DMS53 (cell line): ENCODE measurements at regions not wholly inside any gene's neighbourhood (a gene's known extent, or its start where the extent isn't known, plus 50 kb on each side); places are given as distances from the start of the nearest gene placed in this dataset.

Source experiments
- DNase-seq: peaks from one replicate; lab custom pipeline; 2025; lab: John Stamatoyannopoulos, UW

DNA sequence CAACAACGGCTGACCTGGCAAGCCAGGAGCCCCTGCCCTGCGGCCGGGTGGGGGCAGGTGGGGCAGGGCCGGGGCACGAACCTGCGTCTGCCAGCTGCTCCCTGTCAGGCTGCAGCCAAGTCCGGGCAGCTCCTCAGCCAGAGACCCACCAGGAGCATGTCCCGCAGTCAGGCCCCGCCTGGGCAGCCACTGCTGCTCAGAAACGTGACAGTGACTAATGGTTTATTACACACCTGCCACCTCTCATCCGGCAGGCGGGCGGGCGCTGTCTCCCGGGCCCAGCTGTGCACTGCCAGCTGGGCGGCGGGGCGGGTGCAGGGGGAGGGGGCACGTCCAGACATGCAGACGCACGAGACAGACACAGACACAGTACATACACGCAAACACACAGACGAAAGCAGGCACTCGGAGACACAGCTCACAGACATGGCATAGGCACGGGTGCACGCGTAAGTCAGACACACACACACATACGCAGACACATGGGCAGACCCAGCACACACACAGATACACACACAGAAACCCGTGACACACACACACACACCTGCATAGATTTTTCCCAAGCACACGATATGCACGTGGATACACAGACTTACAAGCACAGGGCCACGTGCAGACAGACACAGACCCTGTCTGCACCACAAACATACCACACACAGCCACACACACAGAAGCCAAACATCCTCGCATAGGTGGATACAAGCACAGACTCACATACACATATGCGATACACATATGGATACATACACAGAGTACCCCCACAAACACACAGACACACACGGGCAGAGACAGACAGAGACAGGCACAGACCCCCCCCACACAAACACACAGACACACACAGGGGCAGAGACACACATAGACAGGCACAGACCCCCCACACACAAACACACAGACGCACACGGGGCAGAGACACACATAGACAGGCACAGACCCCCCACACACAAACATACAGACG, 248.3 kb upstream of the CIBAR2 start:
- DNase-seq: peak; percentile 98

DNA sequence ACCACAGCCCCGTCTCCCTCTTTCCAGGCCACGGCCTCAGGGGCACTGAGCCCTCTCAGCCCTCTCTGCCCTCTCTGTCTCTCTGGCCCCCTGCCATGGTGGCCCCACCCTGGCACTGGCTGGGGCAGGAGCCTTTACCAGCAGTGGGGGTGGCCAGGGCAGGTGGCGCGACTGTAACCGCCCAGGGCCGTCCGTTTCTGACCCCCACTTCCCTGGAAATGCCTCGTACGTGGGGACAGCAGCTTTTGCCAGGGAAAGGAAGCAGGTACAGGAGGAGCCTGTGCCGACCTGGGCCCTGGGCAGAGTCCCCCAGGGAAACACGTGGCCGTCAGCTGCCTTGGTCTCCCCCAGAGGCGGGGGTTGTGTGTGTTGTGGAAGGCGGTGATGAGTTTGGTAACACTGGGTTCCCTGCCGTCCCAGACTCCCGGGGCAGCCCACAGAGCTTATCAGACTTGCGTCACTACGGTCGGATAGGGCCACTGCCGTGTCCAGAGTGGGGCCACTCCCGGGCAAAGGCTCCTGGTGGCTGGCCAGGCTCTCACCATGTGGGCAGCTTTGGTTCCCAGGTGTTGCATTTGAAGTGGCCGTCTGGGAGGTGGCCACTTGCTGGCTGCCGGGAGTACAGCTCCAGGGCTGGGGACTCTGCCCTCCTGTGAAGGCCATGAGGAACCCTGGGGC, 249.3 kb upstream of the CIBAR2 start:
- peak; percentile 85 for DNase-seq

DNA sequence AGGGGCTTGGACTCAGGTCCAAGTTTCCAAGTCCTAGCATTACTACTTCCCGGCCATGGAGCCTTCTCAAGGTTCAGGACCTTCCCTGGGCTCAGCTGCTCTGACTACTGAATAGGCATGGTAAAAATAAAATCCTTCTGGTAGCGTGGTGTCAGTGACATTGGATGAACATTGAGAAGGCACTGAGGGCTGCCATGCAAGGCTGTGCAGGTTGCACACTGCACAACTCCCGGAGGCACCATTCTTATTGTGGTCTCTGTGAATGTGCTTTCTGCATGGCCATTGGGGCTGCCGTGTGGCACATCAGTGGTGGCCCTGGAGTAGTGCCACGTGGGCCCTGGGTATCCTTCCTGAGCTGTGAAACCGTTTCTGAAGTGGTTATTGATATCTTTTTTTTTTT, 250.2 kb upstream of the CIBAR2 start:
- no peak for DNase-seq

DNA sequence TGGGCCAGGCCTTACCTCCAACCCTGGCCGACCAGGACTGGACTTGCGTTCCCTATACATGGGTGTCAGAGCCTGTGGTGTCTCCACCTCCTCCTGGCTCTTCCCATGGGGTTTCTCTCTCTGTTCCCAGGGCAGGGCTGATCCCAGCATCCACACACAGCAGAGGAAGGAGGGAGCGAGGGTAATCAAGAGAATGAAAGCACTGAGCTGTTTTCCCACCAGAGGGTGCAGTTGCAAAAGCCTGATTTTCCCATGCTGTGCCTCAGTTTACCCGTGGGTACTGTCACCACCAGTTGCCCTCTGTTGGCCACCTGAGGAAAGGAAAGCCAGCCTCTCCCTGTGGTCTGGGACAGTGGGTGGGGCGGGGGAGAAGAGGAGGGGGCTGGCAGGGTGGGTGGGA, 249.7 kb upstream of the GSE1 start:
- DNase-seq: no peak

DNA sequence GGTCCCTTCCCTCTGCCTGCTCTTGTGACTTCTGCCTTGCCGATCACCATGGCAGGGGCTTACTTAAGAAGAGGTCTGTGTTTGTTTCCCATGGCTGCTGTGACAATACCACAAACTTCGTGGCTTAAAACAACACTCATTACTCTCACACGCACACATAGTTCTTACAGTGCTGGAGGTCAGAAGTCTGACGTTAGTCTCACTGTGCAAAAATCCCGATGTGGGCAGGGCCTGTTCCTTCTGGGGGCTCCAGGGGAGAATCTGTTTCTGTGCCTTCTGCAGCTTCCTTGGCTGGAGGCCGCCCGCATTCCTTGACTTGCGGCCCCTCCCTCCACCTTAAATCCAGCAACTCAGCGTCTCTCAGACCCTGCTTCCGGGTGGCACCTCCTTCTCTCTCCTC, 249.2 kb upstream of the GSE1 start:
- no peak for DNase-seq

DNA sequence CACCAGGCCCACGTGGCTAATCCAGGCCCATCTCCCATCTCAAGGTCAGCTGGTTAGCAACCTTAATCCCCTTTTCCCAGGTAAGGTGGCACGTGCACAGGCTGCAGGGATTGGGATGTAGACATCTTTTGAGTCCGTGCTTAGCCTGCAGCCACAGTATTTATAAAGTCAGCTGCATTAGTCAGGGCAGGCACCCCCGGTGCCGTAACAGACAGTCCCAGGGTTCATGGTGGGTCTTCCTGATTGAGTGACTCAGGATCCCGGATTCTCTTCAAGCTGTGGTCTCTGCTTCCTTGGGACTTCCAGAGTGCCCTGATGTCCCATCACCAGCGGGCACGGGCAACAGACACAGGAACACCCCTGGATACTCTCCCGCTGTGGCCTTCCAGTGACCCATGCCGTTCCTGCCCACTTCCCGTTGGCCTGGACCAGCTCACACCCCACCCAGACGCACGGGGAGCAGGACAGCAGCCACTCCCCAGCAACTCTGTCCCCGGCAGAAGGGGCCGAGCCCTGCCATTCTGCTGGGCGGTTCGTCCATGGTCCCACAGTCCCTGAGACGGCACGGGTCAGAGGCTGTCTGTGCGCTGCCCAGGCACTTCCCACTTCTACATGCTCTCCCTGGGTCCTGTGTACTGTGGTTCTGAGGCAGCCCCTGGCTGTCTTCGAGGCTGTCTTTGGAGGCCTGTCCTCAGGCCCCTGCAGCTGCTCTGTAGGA, 248.6 kb upstream of the GSE1 start:
- DNase-seq: no peak

DNA sequence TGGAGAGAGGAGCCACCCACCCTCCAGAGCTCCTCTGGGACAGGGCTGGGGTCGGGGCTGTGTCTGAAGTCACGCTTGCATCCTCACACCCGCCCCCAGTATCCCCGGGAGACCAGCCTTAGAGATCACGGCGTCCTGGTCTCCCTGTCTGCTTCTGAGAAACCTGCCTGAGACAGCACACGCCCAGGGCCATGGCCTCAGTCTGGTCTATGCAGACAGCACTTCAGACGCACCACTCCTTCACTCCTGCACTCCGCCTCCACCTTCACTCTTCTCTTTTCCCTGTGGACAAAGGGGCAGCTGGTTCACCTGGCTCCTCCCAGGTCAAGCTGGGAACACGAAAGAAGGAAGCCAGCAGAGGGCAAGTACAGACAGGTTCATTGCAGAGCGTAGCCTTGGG, 248.0 kb upstream of the GSE1 start:
- DNase-seq: peak; percentile 57

DNA sequence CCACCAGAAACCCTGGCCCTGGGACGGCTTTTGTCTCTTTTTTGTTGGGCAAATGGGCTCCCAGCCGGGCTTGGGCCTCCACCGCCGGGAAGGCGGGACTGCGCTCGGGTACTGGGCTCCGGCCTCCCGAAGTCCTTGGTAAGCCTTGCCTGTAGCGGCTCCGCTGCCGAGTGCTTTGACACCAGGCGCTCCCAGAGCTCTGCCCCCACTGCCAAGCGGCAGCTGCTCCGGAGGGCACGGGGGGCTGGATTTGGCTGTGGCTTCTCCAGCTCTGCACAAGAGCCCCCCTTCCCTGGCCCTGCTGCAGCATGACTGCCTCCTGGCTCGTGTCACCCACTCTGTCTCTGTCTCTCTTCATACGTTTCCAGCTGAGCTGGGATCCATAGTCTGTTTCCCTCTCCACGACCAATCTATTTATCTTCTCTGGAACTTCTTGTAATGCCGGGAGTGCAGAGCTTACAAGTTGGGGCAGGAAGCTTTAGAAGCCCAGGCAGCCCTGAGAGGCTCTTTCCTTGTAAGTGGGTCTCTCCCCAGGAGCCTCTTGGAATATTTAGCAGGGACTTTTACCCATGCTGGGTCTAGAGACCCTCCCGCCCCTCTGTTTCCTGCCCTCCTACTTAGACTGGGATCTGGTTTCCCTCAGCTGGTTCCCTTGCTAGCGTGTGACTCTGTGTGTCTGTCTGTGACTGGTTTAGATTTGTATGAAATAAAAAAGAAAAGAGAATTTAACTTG, 246.9 kb upstream of the GSE1 start:
- DNase-seq: no peak

DNA sequence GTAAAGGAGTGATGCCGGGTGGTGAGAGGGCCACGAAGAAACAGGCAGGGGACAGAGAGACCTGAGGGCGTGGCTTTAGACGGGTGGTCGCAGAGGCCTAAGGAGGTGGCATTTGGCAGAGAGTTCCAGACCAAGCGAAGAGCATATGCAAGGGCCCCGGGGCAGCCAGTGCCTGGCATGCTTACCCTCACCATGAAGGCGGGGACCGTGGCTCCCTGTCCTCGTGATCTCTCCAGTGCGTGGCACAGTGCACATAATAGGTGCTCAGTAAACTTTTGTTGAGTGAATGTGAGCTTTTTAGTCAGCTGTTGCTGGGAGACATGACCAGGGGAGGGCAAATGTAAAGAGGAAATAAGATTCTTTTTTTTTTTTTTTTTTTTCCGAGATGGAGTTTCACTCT, 245.6 kb upstream of the GSE1 start:
- no peak for DNase-seq

- DNase-seq: no peak
Measured at GRCh38 chr16:85369060-85369459, 244.1 kb upstream of the GSE1 start.

DNA sequence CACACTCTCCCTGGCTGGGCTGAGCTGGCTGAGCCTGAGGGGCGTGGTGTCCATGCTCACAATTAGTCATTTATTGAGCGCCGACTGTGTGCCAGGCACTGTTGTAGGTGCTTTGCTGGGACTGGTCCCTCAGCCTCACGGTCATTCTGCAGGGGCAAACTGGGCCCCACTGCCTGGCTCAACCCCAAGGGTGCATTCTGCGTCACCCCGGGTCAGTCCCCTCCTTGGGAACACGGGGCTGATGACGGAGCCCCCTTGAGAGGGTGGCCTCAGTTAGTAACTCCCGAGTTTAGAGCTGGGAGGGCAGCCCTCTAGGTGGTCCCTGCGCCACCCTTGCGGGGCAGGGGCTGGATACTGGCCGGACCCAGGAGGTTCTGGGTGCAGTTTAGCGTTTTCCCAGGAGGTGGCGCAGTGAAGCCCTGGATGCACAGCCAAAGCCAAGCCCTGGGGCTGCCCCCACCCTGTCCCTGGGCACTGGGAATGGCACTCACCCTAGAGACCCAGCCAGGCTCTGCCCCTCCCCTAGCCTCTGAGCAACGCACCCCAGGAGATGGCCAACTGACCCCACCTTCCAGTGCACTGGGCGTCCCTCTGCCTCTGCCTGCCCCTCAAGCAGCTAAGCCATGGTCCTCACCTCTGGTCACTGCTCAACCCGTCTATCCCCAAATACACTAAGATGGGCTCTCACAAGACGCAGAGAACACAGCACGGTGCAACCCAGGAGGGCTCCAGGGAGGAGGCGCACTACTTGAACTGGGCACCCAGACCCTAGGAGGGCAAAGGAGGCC, 243.2 kb upstream of the GSE1 start:
- DNase-seq: peak; percentile 56

DNA sequence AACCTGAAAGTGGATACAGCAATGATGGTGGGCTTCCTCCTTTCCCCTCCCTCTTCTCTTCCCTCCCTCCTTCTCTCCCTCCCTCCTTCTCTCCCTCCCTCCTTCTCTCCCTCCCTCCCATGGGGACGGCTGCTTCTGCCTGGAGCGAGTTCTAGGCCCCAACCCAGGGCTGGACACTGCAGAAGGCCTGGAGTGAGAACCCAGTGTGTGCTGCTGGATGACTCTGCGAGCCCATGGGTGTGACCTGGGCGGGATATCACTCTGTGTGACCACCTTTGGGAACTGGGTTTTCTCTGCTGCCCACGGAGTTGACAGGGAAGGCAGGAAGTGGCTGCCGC, 242.6 kb upstream of the GSE1 start:
- no peak for DNase-seq

- no peak for DNase-seq
Measured at GRCh38 chr16:85370881-85371651, 242.1 kb upstream of the GSE1 start.

- DNase-seq: no peak
Measured at GRCh38 chr16:85371948-85372347, 241.2 kb upstream of the GSE1 start.

GRCh38 chr16:85372627-85373372, 240.3 kb upstream of the GSE1 start:
- peak; percentile 39 for DNase-seq

DNA sequence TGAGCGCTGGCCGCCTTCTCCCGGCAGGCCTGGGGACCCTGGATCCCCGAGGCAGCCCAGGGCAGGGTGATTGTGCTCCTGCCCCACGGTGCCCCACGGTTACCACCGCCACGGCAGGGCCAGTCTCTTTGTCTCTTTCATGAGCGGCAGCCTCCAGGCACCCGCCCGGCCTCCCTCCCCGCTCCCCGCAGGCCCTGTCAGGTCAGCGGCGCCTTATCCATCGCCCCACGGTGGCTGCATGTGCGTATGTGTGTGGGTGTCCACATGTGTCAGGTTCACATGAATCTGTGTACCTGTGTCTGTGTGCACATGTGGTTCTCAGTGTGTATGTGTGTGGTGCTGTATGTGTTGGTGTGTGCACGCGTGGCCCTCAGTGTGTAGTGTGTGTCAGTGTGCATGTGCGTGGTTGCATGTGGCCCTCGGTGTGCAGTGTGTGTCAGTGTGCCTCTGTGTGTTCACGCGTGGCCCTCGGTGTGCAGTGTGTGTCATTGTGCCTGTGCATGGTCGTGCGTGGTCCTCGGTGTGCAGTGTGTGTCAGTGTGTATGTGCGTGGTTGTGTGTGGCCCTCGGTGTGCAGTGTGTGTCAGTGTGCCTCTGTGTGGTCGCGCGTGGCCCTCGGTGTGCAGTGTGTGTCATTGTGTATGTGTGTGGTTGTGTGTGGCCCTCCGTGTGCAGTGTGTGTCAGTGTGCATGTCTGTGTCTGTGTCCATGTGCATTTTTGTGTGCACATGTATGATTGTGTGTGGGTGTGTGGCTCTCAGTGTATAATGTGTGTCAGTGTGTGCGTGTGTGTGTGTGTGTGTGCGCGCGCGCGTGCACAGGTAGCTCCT, 239.2 kb upstream of the GSE1 start:
- DNase-seq: no peak

- no peak for DNase-seq
Measured at GRCh38 chr16:85374571-85374872, 238.6 kb upstream of the GSE1 start.

GRCh38 chr16:85375282-85375681, 237.8 kb upstream of the GSE1 start:
- DNase-seq: no peak
